NCI-H2196 (cell line): ENCODE measurements at regions not wholly inside any gene's neighbourhood (a gene's known extent, or its start where the extent isn't known, plus 50 kb on each side); places are given as distances from the start of the nearest gene placed in this dataset.

Experiments used
- DNase-seq: peaks from one replicate; lab custom pipeline; 2025; ENCODE audit not compliant: unreplicated experiment; lab: John Stamatoyannopoulos, UW

GRCh38 chr20:11118802-11119380, 445.1 kb upstream of the JAG1 start:
- DNase-seq = no peak

GRCh38 chr20:11119573-11119972, 445.8 kb upstream of the JAG1 start:
- no peak for DNase-seq

GRCh38 chr20:11120431-11120830, 446.6 kb upstream of the JAG1 start:
- DNase-seq = no peak

DNA sequence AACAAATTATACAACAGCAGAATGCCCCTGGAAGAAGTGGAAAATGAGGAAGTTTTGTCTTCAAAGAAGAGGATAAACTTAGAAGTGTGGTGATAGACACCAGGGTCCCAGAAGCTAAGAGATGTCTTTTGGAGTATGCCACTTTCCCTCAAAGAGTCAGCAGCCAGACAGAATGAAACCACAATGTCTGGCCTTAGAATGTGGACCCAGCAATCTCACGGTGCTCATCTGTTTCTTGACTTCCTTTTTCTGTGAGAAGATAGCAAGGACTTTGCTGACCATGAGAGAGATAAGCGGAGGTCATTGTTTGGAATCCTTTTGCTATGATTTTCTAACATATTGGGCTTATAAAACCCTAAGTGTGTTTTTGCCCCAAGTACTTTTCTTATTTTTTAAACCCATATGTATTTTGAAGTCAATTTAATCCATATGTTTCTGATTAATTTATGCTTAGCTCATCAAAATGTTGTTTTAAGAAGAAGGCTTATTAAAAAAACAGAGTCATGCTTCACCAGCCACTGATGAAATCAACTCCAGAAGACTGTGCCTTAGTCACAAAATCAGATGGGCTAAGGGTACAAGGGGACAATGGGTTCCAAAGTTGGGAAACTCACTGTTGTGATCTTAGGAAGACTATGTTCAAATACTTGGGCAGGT, 451.2 kb upstream of the JAG1 start:
- no peak for DNase-seq

DNA sequence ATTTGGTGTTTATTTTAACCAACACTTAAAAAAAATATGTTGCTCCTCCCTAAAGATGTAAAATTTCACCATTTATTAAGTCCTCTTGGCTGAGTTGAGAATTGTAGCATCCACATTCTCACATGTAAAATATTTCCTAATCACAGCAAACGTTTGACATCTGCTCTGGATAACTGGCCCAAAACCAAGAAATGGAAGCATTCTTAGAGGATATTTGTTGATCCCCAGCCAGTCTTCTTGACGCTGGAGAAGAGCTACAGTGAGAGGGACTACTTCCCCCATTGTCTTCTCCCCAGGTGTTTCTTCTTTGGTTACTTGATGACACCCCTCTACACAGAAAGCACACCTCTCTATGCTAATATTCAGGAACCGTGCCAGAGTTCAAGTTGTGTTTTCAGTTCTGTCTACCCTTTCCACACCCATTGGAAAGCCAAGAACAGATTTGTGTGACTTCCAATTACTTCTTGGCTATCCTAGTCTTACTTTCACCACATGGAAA, 454.5 kb upstream of the JAG1 start:
- DNase-seq = no peak

DNA sequence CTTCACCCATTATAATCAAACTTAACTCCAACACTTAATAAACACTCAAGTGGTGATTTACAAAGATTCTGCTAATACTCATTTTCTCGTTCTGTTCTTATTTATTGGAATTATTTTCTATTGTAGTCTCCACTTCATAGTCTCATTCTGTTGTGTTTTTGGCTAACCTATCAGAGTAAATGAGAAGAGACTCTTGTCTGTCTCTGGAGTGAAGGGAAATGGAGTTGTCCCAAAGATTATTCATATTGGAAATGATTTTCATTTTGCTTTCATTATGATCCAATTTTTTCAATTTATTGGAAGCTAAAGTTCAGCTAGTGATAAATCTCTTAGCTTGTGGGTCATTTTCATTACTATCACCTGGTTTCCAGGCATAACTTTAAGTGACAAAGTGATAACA, 454.9 kb upstream of the JAG1 start:
- DNase-seq = no peak

DNA sequence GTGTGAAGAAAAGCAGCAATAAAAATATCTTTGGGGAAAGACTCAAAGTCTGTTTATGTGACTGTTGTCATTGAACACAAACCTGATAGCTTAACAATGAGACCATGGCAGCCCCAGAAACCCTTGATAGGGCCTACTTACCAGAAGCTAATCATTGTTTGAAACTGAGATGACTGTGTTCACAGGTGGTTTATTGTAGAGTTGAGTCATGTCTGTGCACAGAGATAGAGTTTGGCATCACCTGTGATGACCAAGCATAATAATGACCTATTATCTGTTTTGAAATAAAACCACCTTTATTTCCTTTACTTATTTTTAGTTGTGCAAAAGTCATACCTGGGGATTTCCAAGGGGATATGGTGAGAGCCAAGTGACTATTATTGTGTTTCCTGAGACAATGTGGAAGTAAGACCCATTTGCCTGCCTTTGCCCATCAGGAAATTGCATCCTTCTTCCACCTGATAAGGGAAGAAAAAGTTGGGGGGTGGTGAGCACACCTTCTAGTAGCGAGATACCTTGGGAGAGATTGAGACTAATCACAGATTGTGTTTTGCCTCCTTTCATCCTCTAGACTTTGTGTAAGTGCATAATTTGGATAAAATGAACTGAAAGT, 456.9 kb upstream of the JAG1 start:
- no peak for DNase-seq

DNA sequence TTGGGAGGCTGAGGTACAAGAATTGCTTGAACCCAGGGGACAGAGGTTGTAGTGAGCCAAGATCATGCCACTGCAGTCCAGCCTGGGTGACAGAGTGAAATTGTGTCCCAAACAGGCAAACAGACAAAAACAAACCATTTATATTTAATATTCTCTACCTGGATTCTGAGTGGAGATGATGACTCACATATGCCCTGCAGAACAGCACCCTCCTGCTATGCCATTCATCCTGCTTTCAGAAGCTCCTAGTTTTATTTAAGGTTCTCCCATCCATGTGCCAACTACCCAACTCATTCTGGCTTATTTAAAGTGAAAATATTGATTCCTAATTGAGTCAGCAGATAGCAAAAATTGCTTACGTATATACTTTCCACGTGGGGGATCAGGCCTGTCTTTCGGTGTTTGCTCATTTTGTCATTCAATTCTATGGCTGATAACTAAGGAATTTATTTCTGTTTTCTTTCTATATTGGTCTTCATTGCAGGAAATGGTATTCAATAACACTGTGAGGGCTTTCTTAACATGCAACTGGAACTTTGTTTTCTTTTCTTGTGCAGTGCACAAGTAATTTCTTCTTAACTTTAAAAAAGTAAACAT, 459.1 kb upstream of the JAG1 start:
- DNase-seq = no peak

DNA sequence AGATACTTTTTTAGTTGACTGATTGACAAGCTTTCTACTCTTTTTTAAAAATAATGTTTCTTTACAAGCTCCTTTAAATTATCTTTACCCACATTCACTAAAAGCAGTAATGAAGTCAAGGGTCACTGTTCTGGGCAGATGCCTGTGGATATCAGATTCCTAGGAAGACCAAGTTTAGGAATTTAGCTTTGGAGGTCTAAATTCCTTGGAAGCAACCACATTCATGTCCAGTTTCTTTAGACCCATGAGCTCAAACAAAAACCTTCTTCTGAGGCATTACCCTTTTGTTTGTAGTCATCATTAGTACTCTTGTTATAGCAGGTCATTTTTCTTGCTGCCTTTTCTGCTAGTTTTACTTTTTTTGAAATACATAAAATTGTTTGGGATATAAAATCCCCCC, 462.9 kb upstream of the JAG1 start:
- DNase-seq = no peak

GRCh38 chr20:11137688-11138087, 463.9 kb upstream of the JAG1 start:
- DNase-seq = no peak

GRCh38 chr20:11140359-11140758, 466.6 kb upstream of the JAG1 start:
- DNase-seq = no peak

DNA sequence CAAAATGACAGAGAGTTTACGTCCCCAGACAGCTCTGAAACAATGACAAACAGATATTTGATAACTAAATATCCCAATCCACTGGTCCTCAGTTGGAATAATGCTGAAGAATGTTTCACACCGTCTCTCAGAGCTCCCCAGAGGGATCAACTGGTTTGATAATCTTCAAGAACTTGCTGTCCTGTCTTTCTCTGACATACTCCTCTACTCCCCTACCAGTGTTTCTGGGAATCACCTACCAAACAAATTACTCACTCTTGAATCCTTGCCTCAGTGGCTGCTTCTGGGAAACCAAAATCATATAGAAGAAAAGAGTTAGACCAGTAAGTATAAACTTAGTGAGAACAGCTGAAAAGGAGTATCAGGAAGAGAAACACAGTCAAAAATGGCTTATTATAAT, 469.7 kb upstream of the JAG1 start:
- no peak for DNase-seq

- DNase-seq = no peak
Measured at GRCh38 chr20:11144114-11144950, 470.5 kb upstream of the JAG1 start.

- DNase-seq = no peak
Measured at GRCh38 chr20:11145616-11146015, 471.8 kb upstream of the JAG1 start.

DNA sequence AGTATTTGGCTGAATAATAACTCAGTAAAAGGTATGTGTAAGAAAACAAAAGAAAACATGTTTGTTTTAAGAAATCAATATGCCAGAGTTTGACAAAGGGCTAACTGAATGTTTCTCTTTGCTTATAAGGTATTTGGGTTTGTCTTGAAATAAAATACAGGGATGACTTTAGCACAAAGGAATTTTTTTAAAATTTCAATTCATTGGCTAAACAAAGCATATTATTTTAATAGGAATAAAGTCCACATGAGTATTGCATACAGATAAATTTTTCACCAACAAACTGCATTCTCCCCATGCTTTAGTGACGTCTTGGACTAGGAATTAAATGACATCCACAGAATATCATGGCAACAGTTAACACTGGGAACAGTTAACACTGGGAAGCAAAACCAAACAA, 480.0 kb upstream of the JAG1 start:
- DNase-seq = no peak

DNA sequence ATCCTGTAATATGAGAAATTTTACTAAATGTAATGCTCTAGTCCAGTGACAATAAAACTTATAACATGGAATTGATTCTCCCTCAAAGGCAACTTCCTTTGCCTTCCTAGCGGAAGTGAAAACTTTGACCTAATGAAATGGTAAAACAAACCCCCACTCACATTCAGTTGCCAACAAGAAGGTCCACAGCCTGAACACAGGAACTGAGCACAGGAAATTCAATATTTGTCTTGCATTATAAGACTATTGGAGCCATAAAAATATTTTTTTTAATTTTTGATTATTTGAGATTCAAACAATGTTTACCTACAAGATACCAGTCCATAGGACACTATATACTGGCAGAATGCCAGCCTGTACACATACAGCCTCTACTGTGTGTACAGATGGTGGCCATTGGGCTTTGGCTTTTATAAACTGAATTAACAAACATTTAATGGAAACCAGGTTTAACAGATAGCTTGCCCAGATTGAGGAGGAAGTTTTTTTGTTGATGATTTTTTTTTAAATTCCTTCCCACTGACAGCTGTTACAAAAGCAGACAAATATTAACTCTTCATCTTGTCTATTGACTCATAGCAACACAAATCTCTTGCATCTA, 481.5 kb upstream of the JAG1 start:
- DNase-seq = no peak

- no peak for DNase-seq
Measured at GRCh38 chr20:11156922-11157321, 483.1 kb upstream of the JAG1 start.

- no peak for DNase-seq
Measured at GRCh38 chr20:11158146-11158545, 484.3 kb upstream of the JAG1 start.

GRCh38 chr20:11158589-11158988, 484.8 kb upstream of the JAG1 start:
- no peak for DNase-seq

DNA sequence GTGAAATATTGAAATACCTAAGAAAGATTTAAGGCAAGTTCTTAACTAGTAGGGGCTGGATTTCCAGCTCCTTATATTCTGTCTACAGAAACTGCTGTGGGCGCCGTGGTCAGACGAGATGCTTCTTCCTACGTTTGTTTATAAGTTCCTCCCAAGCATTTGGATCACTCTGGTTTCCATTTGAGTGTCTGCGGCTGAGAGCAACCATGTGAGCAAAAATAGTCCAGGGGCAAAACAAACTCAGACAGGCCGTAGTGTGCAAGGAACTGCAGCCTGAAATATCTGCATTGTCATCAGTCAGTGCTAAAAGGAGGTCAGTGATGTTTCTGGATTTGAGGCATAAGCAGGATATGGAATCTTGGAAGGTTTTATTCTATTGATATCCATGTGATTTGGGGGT, 485.9 kb upstream of the JAG1 start:
- no peak for DNase-seq
